ENCODE measurements at regions not wholly inside any gene's neighbourhood (a gene's known extent, or its start where the extent isn't known, plus 50 kb on each side); places are given as distances from the start of the nearest gene placed in this dataset.

- H3K4me3 ChIP-seq (ENCODE audit: low read depth, poor library complexity, severe bottlenecking), result no peak overlapping the region
- WGBS, 2 donors, result 63 to 67% methylated on average over 16 of the region's 16 CpGs
- peak in 1 of 2 donors; percentile 60 for DNase-seq (ENCODE audit: low spot score in 2 of 2)
- TF ChIP-seq CTCF (IDR thresholded peaks at IDR 0.05) (no peak), POLR2A (IDR thresholded peaks at IDR 0.05) (no peak)
- intact Hi-C loops (cut with DNase I; ENCODE audit: low total_unique reads), result no loop called here
Observed at GRCh38 chr18:78605255-78605654, 374.4 kb upstream of the SALL3 start.

GRCh38 chr18:78607221-78607620 is 372.4 kb upstream of the SALL3 start:
- no peak overlapping the region for H3K4me3 ChIP-seq (ENCODE audit: low read depth, poor library complexity, severe bottlenecking)
- intact Hi-C loops (cut with DNase I; ENCODE audit: low total_unique reads), result no loop called here
- TF ChIP-seq CTCF (IDR thresholded peaks at IDR 0.05), result no peak
- no peak for TF ChIP-seq POLR2A (IDR thresholded peaks at IDR 0.05)
- 62 to 68% methylated on average over 17 of the region's 17 CpGs for WGBS, 2 donors
- peak in 1 of 2 donors; percentile 54 for DNase-seq (ENCODE audit: low spot score in 2 of 2)

DNA sequence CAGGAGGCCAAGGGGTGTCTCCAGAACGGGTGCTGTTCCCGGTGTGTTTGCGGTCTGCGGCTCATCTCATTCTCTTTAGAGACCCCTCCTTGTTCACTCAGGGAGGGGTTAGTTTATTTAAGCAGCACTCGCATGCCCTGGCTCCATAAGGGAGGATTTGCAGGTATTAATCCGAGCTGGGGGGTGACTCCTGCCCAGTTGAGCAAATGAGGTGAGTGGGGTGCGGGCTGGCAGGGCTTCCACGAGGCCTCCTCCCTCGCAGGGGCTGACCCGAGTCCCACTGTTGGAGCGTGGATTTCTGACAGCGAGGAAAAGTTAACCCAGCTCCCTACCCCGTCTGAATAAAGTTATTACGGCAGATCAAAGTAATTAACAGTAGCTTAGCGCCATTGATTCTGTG is 371.8 kb upstream of the SALL3 start:
- no peak overlapping the region for H3K4me3 ChIP-seq (ENCODE audit: low read depth, poor library complexity, severe bottlenecking)
- TF ChIP-seq POLR2A (IDR thresholded peaks at IDR 0.05) (no peak), CTCF (IDR thresholded peaks at IDR 0.05) (no peak)
- DNase-seq (ENCODE audit: low spot score in 2 of 2), result peak in 1 of 2 donors; percentile 62
- 85 to 92% methylated on average over 15 of the region's 15 CpGs for WGBS, 2 donors
- intact Hi-C loops (cut with DNase I; ENCODE audit: low total_unique reads), result no loop called here

DNA sequence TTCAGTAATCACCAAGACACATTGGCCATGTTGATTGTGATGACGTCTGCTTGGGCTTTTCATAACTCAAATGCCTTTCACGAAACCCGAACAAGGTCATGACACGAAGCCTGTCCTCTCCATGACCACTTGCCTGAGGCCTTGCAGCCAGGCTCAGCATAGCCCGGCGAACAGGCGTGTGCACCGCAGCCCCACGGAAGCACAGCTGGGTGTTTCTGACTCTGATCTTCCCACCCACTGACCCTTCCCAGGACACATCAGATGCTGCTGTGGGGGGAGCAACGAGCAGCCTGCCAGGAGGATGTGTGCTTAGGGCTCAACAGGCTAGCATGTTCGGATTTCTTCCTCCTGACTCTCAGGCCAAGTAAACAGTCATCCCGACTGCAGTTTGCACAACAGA is 369.4 kb upstream of the SALL3 start:
- peak in 1 of 2 donors; percentile 68 for DNase-seq (ENCODE audit: low spot score in 2 of 2)
- 70 to 81% methylated on average over 12 of the region's 12 CpGs for WGBS, 2 donors
- TF ChIP-seq POLR2A (IDR thresholded peaks at IDR 0.05), result no peak
- no peak for TF ChIP-seq CTCF (IDR thresholded peaks at IDR 0.05)
- H3K4me3 ChIP-seq (ENCODE audit: low read depth, poor library complexity, severe bottlenecking), result no peak overlapping the region
- intact Hi-C loops (cut with DNase I; ENCODE audit: low total_unique reads), result no loop called here

DNA sequence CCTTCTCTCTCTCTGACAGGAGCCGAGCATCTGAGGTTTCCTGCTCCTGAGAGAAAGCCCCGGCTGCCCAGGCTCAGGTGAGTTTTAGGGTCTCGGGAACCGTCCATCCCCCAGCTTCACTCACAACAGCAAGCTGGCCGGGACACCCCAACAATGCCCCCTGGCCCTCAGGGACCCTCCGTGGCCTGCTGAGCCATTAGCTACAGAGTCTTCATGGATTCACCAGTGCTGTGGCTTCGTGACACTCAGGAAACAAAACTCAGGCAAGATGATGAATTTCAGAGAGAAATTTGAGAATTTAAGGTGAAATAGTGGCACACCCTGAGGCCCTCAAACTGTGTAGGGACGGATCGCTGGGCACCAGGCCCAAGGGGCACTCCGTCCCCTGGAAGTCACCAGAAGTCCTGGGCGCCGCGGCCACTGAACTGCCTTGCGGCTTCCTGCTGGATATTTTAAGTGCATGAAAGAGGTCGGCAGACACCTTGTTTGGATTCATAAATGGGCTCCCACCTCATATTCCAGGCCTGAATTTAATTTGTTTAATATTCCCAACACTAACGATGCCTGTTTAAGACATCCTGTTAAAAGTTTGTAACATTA is 368.3 kb upstream of the SALL3 start:
- no peak overlapping the region for H3K4me3 ChIP-seq (ENCODE audit: low read depth, poor library complexity, severe bottlenecking)
- peak in 1 of 2 donors; percentile 70 for DNase-seq (ENCODE audit: low spot score in 2 of 2)
- intact Hi-C loops (cut with DNase I; ENCODE audit: low total_unique reads), result no loop called here
- WGBS, 2 donors, result 82 to 86% methylated on average over 16 of the region's 16 CpGs
- TF ChIP-seq CTCF (IDR thresholded peaks at IDR 0.05) (no peak), POLR2A (IDR thresholded peaks at IDR 0.05) (no peak)

DNA sequence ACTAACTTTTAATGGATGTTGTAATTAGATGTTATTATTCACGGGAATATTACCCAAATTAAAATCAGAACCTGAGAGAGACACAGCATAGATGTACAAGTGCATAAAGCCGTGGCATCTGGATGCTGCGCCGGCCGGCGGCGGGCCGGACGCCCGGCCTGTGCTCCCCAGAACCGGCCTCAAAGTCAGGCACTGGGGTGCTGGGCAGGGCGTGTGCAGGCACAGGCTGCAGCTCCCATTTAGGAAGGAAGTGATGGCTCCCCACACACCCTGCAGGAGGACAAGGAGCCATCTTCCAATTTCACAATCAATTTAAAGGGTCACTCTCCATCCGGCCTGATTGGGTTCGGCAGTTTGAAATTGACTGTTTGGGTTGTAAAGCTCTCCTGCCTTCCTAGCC is 367.7 kb upstream of the SALL3 start:
- intact Hi-C loops (cut with DNase I; ENCODE audit: low total_unique reads), result no loop called here
- TF ChIP-seq CTCF (IDR thresholded peaks at IDR 0.05), result no peak
- TF ChIP-seq POLR2A (IDR thresholded peaks at IDR 0.05), result no peak
- WGBS, 2 donors, result 82 to 90% methylated on average over 14 of the region's 14 CpGs
- no peak overlapping the region for H3K4me3 ChIP-seq (ENCODE audit: low read depth, poor library complexity, severe bottlenecking)
- DNase-seq (ENCODE audit: low spot score in 2 of 2), result peak in 1 of 2 donors; percentile 64
